ENCODE measurements at regions not wholly inside any gene's neighbourhood (a gene's known extent, or its start where the extent isn't known, plus 50 kb on each side); places are given as distances from the start of the nearest gene placed in this dataset.

DNA sequence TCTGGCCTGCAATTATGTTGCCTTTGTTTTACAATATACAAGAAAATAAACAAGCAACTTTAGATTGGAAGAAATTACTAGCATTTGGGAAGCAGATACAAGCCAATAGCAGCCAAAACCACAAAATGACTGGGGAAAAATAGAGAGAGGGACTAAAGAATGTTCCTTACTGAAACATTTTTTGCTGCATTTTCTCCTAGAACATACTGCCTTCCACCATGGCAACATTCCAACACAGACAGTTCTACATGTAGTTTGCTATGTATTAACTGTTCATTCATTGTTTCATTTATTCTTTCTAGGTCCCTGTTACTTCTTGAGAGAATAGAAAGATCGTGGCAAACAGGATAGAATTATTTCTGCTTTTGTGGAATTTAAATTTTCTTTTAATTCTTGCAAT, 530.2 kb downstream of the RPS29 start:
- ChIA-PET POLR2A (no interaction called here), CTCF (no interaction called here)
- Histone ChIP-seq H3K36me3 (ENCODE audit: control insufficient read depth in 2 of 2, insufficient read depth in 1 of 2, low read length in 2 of 2) (no peaks in the 10 kb centered on the region), H3K27ac (ENCODE audit: extremely low read depth, low read depth, low read length) (no peak overlapping the region), H3K4me1 (ENCODE audit: control insufficient read depth, insufficient read depth, low read length) (0 out of 2 replicates have a peak, but pooled peaks cover 4% of the 10 kb centered on the region), H3K4me3 (ENCODE audit: low read depth, low read length) (no peak overlapping the region), H3K9me3 (ENCODE audit: control insufficient read depth, insufficient read depth, low read depth, low read length) (no peaks in the 10 kb centered on the region)
- no peak for TF ChIP-seq ZFHX2 (tag by site-specific recombination; conservative IDR thresholded peaks at IDR 0.05)
- no peak for TF ChIP-seq ZNF2 (tag by site-specific recombination; IDR thresholded peaks at IDR 0.05)
- no peak for TF ChIP-seq ZNF146 (tag by site-specific recombination; IDR thresholded peaks at IDR 0.05)
- no peak for TF ChIP-seq ZSCAN30 (tag by site-specific recombination; IDR thresholded peaks at IDR 0.05)
- no peak for TF ChIP-seq ZFP69B (tag by site-specific recombination; IDR thresholded peaks at IDR 0.05)
- TF ChIP-seq ZNF514 (tag by site-specific recombination; IDR thresholded peaks at IDR 0.05), result no peak
- TF ChIP-seq ZNF24 (tag by site-specific recombination; IDR thresholded peaks at IDR 0.05), result no peak
- no peak for TF ChIP-seq ZNF629 (tag by site-specific recombination; IDR thresholded peaks at IDR 0.05)
- TF ChIP-seq, protein P1, sequence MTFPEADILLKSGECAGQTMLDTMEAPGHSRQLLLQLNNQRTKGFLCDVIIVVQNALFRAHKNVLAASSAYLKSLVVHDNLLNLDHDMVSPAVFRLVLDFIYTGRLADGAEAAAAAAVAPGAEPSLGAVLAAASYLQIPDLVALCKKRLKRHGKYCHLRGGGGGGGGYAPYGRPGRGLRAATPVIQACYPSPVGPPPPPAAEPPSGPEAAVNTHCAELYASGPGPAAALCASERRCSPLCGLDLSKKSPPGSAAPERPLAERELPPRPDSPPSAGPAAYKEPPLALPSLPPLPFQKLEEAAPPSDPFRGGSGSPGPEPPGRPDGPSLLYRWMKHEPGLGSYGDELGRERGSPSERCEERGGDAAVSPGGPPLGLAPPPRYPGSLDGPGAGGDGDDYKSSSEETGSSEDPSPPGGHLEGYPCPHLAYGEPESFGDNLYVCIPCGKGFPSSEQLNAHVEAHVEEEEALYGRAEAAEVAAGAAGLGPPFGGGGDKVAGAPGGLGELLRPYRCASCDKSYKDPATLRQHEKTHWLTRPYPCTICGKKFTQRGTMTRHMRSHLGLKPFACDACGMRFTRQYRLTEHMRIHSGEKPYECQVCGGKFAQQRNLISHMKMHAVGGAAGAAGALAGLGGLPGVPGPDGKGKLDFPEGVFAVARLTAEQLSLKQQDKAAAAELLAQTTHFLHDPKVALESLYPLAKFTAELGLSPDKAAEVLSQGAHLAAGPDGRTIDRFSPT (tag by site-specific recombination; IDR thresholded peaks at IDR 0.05), result no peak
- TF ChIP-seq ZNF658 (tag by site-specific recombination; IDR thresholded peaks at IDR 0.05), result no peak
- TF ChIP-seq ZNF558 (tag by site-specific recombination; IDR thresholded peaks at IDR 0.05), result no peak
- no peak for TF ChIP-seq ZNF132 (tag by site-specific recombination; IDR thresholded peaks at IDR 0.05; ENCODE audit: borderline replicate concordance)
- no peak for TF ChIP-seq MZF1 (tag by site-specific recombination; IDR thresholded peaks at IDR 0.05; ENCODE audit: borderline replicate concordance)
- TF ChIP-seq RBAK (tag by site-specific recombination; IDR thresholded peaks at IDR 0.05), result no peak
- TF ChIP-seq HOXD13 (CRISPR knock-in tag; IDR thresholded peaks at IDR 0.05; ENCODE audit: borderline replicate concordance), result no peak

DNA sequence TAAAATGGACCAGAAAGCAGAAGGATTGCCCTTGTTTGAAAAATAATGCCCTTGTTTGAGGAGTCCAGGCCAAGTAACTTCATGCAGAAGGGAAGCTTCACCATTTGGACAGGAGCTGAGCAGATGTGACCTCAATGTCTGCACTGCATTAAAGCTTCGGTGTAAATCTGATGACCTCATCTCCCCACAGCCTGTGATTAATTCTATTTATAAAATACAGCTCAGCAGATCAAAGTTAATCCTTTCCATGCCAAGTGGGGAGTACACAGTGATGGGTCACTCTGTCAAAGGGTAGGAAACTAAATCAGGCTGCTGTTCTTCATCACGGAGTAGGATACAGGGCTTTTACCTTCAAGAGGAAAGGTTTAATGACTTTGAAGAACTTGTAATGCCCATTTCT, 533.7 kb downstream of the RPS29 start:
- ChIA-PET CTCF (interaction anchor here (0.5 to 0.9 kb wide), 2 partner anchors 67 to 253 kb away, joined by 3 read pairs; no protein-coding TSS in a partner anchor), POLR2A (no interaction called here)
- no peak overlapping the region for H3K27ac ChIP-seq (ENCODE audit: extremely low read depth, low read depth, low read length)
- no peaks in the 10 kb centered on the region for H3K9me3 ChIP-seq (ENCODE audit: control insufficient read depth, insufficient read depth, low read depth, low read length)
- H3K4me3 ChIP-seq (ENCODE audit: low read depth, low read length), result no peak overlapping the region
- H3K36me3 ChIP-seq (ENCODE audit: control insufficient read depth in 2 of 2, insufficient read depth in 1 of 2, low read length in 2 of 2), result no peaks in the 10 kb centered on the region
- TF ChIP-seq ZNF514 (tag by site-specific recombination; IDR thresholded peaks at IDR 0.05) (no peak), ZNF596 (tag by site-specific recombination; IDR thresholded peaks at IDR 0.05) (no peak), ZFP41 (tag by site-specific recombination; IDR thresholded peaks at IDR 0.05; ENCODE audit: borderline replicate concordance) (no peak), ZNF664 (tag by site-specific recombination; IDR thresholded peaks at IDR 0.05) (no peak), ZBTB7A (tag by site-specific recombination; IDR thresholded peaks at IDR 0.05; ENCODE audit: low read depth) (no peak), ZNF623 (tag by site-specific recombination; IDR thresholded peaks at IDR 0.05) (no peak), KLF16 (tag by site-specific recombination; IDR thresholded peaks at IDR 0.05) (no peak), ZNF292 (tag by site-specific recombination; IDR thresholded peaks at IDR 0.05; ENCODE audit: borderline replicate concordance, low read depth) (no peak), GLIS1 (tag by site-specific recombination; IDR thresholded peaks at IDR 0.05) (no peak)
- TF ChIP-seq, protein P2, sequence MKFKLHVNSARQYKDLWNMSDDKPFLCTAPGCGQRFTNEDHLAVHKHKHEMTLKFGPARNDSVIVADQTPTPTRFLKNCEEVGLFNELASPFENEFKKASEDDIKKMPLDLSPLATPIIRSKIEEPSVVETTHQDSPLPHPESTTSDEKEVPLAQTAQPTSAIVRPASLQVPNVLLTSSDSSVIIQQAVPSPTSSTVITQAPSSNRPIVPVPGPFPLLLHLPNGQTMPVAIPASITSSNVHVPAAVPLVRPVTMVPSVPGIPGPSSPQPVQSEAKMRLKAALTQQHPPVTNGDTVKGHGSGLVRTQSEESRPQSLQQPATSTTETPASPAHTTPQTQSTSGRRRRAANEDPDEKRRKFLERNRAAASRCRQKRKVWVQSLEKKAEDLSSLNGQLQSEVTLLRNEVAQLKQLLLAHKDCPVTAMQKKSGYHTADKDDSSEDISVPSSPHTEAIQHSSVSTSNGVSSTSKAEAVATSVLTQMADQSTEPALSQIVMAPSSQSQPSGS (tag by site-specific recombination; IDR thresholded peaks at IDR 0.05; ENCODE audit: low read depth), result no peak
- TF ChIP-seq, protein P3, sequence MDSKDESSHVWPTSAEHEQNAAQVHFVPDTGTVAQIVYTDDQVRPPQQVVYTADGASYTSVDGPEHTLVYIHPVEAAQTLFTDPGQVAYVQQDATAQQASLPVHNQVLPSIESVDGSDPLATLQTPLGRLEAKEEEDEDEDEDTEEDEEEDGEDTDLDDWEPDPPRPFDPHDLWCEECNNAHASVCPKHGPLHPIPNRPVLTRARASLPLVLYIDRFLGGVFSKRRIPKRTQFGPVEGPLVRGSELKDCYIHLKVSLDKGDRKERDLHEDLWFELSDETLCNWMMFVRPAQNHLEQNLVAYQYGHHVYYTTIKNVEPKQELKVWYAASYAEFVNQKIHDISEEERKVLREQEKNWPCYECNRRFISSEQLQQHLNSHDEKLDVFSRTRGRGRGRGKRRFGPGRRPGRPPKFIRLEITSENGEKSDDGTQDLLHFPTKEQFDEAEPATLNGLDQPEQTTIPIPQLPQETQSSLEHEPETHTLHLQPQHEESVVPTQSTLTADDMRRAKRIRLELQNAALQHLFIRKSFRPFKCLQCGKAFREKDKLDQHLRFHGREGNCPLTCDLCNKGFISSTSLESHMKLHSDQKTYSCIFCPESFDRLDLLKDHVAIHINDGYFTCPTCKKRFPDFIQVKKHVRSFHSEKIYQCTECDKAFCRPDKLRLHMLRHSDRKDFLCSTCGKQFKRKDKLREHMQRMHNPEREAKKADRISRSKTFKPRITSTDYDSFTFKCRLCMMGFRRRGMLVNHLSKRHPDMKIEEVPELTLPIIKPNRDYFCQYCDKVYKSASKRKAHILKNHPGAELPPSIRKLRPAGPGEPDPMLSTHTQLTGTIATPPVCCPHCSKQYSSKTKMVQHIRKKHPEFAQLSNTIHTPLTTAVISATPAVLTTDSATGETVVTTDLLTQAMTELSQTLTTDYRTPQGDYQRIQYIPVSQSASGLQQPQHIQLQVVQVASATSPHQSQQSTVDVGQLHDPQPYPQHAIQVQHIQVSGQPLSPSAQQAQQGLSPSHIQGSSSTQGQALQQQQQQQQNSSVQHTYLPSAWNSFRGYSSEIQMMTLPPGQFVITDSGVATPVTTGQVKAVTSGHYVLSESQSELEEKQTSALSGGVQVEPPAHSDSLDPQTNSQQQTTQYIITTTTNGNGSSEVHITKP (tag by site-specific recombination; IDR thresholded peaks at IDR 0.05), result no peak
- TF ChIP-seq, protein P4, sequence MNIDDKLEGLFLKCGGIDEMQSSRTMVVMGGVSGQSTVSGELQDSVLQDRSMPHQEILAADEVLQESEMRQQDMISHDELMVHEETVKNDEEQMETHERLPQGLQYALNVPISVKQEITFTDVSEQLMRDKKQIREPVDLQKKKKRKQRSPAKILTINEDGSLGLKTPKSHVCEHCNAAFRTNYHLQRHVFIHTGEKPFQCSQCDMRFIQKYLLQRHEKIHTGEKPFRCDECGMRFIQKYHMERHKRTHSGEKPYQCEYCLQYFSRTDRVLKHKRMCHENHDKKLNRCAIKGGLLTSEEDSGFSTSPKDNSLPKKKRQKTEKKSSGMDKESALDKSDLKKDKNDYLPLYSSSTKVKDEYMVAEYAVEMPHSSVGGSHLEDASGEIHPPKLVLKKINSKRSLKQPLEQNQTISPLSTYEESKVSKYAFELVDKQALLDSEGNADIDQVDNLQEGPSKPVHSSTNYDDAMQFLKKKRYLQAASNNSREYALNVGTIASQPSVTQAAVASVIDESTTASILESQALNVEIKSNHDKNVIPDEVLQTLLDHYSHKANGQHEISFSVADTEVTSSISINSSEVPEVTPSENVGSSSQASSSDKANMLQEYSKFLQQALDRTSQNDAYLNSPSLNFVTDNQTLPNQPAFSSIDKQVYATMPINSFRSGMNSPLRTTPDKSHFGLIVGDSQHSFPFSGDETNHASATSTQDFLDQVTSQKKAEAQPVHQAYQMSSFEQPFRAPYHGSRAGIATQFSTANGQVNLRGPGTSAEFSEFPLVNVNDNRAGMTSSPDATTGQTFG (tag by site-specific recombination; IDR thresholded peaks at IDR 0.05; ENCODE audit: borderline replicate concordance), result no peak
- no peaks in the 10 kb centered on the region for H3K4me1 ChIP-seq (ENCODE audit: control insufficient read depth, insufficient read depth, low read length)
